HuH-7.5 (cell line): ENCODE measurements at regions not wholly inside any gene's neighbourhood (a gene's known extent, or its start where the extent isn't known, plus 50 kb on each side); places are given as distances from the start of the nearest gene placed in this dataset.
"Not testable (repeated sequence)": the region's sequence is repeated elsewhere in the genome, so short reads cannot be mapped to it uniquely, and the experiment has no call there.

Experiments
- DNase-seq: peaks from one replicate; pipeline ENCODE4 v3.0.0; 2011; ENCODE audit warnings: low spot score

DNA sequence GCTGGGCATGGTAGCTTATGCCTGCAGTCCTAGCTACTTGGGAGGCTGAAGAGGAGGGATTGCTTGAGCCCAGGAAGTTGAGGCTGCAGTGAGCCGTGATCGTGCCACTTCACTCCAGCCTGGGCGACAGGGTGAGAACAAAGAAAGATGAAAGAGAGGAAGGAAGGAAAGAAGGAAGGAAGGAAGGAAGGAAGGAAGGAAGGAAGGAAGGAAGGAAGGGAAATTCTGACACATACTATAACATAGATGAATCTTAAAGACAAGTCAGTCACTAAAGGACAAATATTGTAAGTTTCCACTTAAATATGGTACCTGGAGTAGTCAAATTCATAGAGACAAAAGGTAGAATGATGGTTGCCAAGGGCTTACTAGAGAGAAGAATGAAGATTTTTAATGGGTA, 108.0 kb upstream of the CACHD1 start:
- DNase-seq, result no peak

DNA sequence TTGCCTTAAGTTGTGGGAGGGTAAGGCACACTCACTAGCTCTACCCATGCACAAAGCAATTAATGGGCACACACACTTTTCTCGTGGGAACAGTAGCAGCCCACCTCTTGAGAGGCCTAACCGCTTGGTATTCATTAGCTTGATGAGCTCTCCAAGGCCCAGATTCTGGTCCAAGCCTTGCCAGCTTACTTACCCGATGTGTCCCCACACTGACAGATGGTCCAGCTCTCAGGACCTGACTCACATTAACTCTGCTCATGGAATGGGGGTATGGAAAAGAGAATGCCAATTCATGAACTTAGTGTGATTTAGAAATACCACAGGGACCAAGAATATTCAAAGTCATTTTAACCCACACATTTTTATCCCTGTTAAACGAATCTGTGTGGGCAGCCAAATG, 106.8 kb upstream of the CACHD1 start:
- no peak for DNase-seq

DNA sequence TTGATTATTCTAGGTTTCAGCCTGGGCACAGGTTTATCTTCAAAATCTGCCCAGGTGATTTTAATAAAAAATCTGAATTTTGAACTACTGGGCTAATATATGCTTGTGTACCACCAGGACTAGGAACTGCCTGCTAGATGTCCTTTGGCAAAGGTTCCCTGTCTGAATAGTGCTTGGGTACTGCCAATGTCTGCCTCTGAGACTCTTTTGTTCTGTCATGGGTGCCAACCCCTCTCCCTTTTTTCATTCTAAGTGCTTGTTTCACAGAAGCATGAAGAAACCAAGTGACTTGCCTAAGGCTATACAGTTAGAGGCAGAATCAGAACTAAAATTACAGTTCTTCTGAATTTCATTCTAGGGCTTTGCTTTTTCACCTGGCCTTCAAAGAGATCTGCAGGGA, 106.3 kb upstream of the CACHD1 start:
- DNase-seq, result no peak

DNA sequence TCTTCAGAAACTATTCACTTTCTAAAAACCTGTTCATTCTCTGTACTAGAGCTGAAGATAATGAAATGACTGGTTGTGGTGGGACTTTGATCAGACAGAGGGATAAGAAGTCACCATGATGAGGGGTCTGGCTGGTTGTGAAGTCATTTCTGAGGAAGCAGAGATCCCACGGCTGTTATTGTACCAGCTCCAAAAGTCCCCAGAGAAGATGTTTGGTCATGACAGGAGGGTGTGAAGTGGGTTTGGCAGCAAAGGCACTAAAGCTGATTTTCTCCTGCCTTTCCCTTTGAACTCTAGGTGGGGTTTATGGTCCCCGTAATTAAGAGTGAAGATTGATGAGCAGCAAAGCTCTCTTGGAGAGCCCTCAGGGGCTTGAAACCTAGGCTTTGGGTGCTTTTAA, 103.1 kb upstream of the CACHD1 start:
- DNase-seq, result no peak

DNA sequence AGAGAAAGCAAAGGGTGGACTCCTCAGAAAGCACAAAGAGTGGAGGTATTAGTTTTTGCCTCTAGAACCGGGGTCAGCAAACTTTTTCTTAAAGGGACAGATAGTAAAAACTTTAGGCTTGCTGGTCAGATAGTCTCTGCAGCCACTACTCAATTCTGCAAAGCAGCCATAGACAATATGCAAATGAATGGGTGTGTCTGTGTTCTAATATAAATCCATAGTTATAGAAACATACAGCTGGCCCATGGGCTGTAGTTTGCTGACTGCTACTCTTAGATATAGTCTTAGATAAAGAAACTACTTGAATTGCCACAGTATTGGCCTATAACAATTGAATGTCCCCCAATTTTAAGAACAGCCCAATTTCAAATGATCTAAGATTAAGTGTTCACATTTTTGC, 101.6 kb upstream of the CACHD1 start:
- no peak for DNase-seq

DNA sequence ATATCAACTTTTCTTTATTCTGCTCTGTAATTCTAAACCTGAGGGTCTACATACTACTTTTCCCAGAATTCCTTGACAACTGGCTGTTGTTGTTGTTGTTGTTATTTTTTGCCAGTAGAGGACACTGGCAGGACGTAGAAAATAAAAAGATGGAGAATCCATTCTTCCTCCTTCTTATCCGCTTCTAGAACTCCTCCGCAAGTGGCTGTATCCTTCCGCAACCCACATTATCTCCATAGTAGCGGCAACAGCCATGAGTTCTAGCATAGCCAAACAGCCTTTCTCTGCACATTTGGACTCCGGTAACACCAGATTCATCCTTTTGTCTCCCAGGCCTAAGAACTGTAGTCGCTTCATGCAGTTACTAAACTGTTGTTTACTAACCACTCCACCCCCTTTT, 91.1 kb upstream of the CACHD1 start:
- no peak for DNase-seq

DNA sequence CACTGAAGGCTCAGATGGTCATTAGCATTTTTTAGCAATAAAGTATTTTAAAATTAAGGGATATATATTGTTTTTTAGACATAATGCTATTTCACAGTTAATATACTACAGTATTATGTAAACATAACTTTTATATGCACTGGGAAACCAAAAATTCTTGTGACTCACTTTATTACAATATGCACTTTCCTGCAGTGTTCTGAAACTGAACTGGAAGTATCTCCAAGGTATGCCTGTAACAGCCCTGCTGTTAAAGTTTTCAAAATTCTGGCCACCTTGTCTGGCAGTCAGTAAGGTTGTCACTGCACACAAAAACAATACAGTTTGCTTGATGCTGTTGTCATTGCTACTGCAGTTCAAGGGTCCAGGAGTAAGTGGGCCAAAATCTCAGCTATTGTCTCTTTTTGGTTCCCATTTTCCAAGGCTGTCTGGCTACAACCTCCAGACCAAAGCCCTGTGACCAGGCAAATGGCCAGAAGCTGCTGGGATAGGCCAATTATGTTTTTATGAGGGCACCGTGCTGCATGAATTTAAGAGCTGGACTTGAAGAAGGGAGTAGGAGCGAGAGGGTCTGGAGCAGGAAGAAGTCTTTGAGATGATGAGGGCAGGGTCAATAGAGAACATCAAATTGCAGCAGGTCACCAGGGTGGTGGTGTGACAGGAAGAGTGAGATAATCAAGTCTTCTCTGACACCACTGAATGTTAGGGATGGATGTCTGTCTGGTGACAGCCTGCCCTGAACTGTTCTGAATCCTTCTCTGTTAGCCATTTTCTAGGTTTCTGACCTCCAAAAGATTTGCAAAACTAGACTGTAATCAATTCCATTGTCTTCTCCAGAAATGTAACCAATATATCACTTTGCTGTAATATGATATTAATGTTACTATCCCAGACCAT, 82.3 kb upstream of the CACHD1 start:
- no peak for DNase-seq

DNA sequence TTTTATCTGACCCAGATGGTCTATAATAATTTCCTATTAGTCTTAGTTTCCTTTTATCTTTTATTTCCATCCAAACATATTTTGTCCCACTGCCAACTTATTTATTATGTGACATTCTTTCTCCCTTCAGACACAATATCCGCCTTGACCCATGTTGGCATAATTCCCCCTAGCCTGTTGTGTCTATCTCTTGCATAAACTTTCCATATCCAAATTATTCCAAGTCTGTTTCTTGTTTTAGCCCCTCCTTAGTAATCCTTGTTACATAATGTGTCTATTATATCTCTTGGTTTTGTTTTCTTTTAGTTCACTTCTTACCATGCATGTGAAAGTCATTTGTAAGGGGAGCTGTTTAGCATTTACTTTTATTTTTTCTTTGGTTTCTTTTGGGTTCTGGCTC, 81.6 kb upstream of the CACHD1 start:
- DNase-seq, result no peak

DNA sequence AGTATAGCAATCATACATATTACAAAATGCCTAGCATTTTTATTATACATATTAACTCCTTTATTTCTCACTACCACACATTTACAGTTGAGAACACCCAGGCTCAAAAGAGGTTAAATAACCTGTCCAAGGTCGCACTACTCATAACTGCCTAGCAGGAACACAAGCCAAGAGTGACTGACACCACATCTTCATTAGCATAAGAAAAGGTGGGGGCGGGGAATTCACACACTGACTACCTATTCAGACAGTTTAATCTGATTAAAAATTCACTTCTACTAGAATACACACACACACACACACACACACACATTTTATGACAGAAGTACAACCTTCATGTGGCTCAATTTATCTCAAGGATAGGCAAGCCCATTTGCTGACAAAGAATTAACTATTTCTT, 77.8 kb upstream of the CACHD1 start:
- no peak for DNase-seq

DNA sequence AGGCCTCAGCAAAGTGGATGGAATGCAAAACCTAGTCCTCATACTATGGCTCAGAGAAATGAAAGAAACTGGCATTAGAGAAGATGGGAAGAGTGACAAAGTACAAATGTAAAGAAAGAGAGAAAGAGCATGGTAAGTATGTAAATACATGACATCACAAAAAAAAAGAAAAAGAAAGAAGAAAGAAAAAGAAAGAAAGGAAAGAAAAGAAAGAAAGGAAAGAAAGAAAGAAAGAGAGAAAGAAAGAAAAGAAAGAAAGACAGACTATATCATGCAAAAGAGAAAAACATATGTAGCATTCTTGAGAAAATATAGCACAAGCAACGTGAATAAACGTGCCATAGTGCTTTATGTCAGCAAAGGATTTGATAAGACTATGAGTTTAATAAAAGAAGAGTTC, 76.1 kb upstream of the CACHD1 start:
- no peak for DNase-seq

DNA sequence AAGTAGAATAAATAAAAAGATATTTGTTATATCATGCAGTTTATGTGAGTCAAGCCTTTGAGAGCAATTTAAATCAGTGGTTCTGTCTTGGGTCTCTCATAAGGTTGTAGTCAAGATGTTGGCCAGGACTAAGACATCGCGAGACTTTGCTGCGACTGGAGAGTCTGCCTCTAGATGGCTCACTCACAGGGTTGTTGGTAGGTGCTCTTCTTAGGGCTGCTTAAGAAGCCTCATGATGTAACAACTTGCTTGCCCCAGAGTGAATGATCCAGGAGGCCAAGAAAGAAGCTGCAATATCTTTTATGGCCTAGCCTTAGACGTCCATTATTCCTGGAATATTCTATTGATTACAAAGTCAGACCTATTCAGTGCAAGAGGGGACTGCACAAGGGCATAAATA, 73.1 kb upstream of the CACHD1 start:
- peak; percentile 15 for DNase-seq

DNA sequence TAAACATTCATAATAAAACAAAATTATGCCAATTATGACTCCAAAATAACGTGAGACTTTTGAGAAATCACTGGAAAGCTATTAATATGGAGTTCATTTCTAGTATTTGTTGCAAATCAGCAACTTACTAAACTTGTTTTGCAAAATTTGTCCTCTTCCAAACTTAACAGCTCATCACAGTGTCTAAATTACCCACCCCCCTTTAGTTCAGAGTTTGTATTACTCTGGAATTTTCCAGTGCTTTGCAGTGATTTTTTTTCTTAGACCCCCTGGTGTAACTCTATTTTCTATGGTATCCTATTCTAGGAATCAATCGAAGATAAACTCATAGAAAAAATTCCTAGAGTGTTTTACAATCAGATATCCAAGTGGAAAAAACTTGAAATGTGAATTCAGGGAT, 72.4 kb upstream of the CACHD1 start:
- DNase-seq, result no peak

DNA sequence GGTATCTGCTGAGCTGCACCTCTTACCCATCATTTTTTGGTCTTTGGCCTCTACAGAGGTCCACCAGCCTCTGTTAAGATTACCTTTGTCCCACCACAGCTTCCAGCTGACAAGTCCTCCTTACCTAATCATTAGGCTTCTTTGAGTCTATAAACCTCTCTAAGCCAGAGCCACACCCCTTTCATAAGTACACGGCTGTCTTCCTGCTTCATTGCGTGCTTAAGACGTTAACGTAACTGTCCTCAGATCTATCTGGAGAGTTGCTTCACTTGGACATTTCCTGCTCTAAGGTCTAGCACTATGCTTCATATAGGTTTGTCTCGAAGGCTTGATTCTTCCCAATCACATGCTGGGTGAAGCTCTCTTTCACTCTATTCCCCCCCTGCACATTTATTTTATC, 71.0 kb upstream of the CACHD1 start:
- no peak for DNase-seq

DNA sequence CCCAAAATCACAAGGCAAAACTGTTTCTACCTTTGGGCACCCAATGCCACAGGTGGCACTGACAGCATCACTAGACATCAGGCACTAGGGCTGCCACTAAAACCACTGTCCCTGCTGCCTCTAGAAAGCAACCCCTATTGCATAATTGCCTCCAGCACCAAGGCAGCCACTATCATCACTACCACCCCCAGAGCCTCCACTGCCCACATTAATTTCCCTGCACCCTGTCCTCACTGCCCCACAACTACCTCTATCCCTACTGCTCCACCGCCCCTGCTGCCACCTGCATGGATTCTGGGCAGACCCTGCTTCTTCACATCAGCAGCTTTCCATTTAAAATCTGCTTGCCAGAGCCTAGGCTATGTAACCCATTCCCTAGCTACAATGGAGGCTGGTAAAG, 68.6 kb upstream of the CACHD1 start:
- DNase-seq, result no peak

DNA sequence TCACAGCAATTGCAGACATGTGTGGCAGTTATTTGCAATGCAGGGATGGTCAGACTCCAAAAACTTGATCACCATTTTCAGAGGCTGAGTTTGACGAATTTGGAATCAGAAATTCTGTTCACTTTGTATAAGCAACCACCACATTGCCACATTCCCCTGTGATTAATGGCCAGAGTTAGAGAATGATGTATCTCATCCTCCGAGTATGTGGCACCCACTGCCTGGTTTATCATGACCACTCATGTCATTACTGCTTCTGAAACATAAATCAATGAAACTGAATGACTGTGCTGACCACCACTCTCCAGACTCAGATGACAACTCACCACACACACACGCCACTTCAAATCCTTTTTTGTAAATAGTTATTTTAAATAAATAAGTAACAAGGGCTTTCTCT, 66.6 kb upstream of the CACHD1 start:
- no peak for DNase-seq

DNA sequence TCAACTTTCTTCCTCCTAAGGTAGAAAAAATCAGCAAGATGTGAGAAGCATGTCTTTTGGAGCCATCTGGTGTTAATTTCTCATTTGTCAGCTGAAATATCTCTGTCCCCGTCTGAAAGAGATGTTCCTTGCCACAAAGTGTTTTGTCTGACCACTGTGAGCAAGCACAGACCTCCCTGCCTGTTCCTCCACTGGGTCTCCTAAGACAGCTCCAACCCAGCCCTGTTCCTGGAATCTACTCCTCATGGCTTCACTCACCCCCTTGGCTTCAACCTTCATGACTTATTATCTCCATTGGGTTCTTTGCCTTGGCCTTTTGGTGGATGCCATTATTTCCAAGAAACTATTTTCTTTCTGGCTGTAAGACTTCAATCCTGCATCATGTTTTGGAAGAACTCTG, 65.7 kb upstream of the CACHD1 start:
- DNase-seq, result no peak

DNA sequence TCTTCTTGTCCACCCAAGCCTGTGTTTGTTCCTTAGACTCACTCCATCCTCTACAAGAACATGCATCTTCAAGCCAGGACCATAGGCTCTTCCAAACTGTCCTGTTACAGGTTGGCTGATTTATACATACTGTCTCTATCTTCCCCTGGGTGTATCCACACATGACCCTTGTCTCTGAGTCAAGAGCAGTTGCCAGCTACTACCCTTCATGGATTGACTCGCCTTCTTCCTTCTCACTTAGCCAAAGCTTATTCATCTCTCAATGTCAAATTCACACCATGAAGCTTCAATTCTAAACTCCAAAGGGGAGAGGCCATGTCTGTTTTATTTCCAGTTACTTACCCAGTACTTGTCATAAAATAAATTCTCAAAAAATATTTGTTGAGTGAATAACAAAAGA, 64.1 kb upstream of the CACHD1 start:
- DNase-seq, result no peak

DNA sequence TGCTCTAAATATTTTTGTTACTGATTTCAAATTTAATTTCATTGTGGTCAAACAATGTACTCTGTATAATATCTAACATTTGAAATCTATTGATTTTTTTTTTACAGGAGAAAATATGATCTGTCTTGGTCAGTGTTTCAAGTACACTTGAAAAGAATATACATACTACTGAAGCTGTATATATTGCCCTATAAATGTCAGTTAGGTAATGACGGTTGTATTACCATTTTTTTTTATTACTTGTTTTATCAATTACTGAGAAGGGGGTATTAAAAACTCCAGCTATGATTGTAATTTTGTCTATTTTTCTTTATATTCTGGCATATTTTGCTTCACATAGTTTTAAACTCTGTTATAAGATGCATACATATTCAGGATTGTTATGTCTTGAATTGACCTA, 59.7 kb upstream of the CACHD1 start:
- no peak for DNase-seq

DNA sequence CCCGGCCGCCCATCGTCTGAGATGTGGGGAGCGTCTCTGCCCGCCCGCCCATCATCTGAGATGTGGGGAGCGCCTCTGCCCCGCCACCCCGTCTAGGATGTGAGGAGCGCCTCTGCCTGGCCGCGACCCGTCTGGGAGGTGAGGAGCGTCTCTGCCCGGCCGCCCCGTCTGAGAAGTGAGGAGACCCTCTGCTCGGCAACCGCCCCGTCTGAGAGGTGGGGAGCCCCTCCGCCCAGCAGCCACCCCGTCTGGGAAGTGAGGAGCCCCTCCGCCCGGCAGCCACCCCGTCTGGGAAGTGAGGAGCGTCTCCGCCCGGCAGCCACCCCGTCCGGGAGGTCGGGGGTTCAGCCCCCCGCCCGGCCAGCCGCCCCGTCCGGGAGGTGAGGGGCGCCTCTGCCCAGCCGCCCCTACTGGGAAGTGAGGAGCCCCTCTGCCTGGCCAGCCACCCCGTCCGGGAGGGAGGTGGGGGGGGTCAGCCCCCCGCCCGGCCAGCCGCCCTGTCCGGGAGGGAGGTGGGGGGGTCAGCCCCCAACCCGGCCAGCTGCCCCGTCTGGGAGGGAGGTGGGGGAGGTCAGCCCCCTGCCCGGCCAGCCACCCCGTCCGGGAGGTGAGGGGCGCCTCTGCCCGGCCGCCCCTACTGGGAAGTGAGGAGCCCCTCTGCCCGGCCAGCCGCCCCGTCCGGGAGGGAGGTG, 54.9 kb upstream of the CACHD1 start:
- not testable (repeated sequence) for DNase-seq

DNA sequence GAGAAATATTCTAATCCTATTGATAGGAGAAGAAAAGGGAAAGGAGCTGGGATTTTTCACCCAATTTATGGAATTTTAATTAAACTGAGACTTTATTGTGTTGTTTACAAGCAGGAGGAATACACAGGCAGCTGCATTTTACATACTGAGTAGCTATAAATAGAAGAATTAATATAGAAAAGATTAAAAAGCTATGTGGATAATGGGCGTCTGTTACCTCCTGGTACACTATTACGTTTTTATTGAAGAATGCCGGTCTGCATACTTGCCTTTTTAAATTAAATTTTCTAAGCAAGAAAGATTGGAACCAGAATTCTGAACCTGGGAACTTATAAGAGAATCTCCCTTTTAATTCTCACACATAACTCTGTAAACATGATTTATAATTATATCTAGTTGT, 52.1 kb upstream of the CACHD1 start:
- no peak for DNase-seq
